Activated naive CD4-positive, alpha-beta T cell treated with anti-CD3 and anti-CD28 coated beads, Interleukin-2, amount 50 U/mL, for 16 hours (primary cell): ENCODE measurements at regions not wholly inside any gene's neighbourhood (a gene's known extent, or its start where the extent isn't known, plus 50 kb on each side); places are given as distances from the start of the nearest gene placed in this dataset.
"Not testable (repeated sequence)": the region's sequence is repeated elsewhere in the genome, so short reads cannot be mapped to it uniquely, and the experiment has no call there.

Experiments used
- DNase-seq: peaks from one replicate; pipeline ENCODE4 v3.0.0-alpha.2; 2020

- not testable (repeated sequence) for DNase-seq
These were observed 207.0 kb downstream of the FAM72C start for GRCh38 chr1:143764831-143765230.

GRCh38 chr1:143760366-143760765 lies 211.4 kb downstream of the FAM72C start:
- DNase-seq = not testable (repeated sequence)

GRCh38 chr1:143755961-143756360 lies 215.8 kb downstream of the FAM72C start:
- DNase-seq = not testable (repeated sequence)

- no peak for DNase-seq
These were observed 222.9 kb downstream of the FAM72C start for GRCh38 chr1:143748906-143749305.

- DNase-seq = no peak
These were observed 235.2 kb downstream of the FAM72C start for GRCh38 chr1:143736562-143736961.

GRCh38 chr1:143735764-143736461 lies 235.9 kb downstream of the FAM72C start:
- no peak for DNase-seq

GRCh38 chr1:143734261-143734660 lies 237.5 kb downstream of the FAM72C start:
- DNase-seq = not testable (repeated sequence)

- DNase-seq = not testable (repeated sequence)
These were observed 240.9 kb downstream of the FAM72C start for GRCh38 chr1:143730890-143731289.

- DNase-seq = not testable (repeated sequence)
These were observed 242.2 kb downstream of the FAM72C start for GRCh38 chr1:143729449-143730111.

- DNase-seq = not testable (repeated sequence)
These were observed 242.9 kb downstream of the FAM72C start for GRCh38 chr1:143728802-143729448.

- DNase-seq = no peak
These were observed 244.5 kb downstream of the FAM72C start for GRCh38 chr1:143727263-143727662.

- no peak for DNase-seq
These were observed 250.8 kb downstream of the FAM72C start for GRCh38 chr1:143721024-143721373.

GRCh38 chr1:143720087-143721023 lies 251.4 kb downstream of the FAM72C start:
- no peak for DNase-seq

- no peak for DNase-seq
These were observed 253.3 kb downstream of the FAM72C start for GRCh38 chr1:143718524-143718923.

GRCh38 chr1:143718021-143718420 lies 253.8 kb downstream of the FAM72C start:
- DNase-seq = no peak

- DNase-seq = no peak
These were observed 254.4 kb downstream of the FAM72C start for GRCh38 chr1:143717434-143717833.

GRCh38 chr1:143714913-143715312 lies 256.9 kb downstream of the FAM72C start:
- DNase-seq = not testable (repeated sequence)

GRCh38 chr1:143709606-143710259 lies 262.1 kb downstream of the FAM72C start:
- DNase-seq = not testable (repeated sequence)

GRCh38 chr1:143702739-143703138 lies 269.0 kb downstream of the FAM72C start:
- not testable (repeated sequence) for DNase-seq

GRCh38 chr1:143699731-143700130 lies 272.1 kb downstream of the FAM72C start:
- no peak for DNase-seq

- DNase-seq = no peak
These were observed 272.7 kb downstream of the FAM72C start for GRCh38 chr1:143699115-143699514.

- no peak for DNase-seq
These were observed 273.8 kb downstream of the FAM72C start for GRCh38 chr1:143698016-143698415.
